PC-9 (cell line): ENCODE measurements at regions not wholly inside any gene's neighbourhood (a gene's known extent, or its start where the extent isn't known, plus 50 kb on each side); places are given as distances from the start of the nearest gene placed in this dataset.

Source experiments
- EZH2 ChIP-seq: fragments of 200-600 bp; sonication (generic); IDR thresholded peaks from 2 replicates; pipeline ENCODE4 v1.8.0; 2017; ENCODE audit warnings: antibody characterized with exemption, low read depth
- TF ChIP-seq, protein P1 (sequence below): fragments of 200-600 bp; sonication (generic); conservative IDR thresholded peaks from 2 replicates; pipeline ENCODE4 v1.6.1; 2017; ENCODE audit warnings: mixed run types, antibody characterized with exemption, mild to moderate bottlenecking, moderate library complexity

- TF ChIP-seq, protein P1, sequence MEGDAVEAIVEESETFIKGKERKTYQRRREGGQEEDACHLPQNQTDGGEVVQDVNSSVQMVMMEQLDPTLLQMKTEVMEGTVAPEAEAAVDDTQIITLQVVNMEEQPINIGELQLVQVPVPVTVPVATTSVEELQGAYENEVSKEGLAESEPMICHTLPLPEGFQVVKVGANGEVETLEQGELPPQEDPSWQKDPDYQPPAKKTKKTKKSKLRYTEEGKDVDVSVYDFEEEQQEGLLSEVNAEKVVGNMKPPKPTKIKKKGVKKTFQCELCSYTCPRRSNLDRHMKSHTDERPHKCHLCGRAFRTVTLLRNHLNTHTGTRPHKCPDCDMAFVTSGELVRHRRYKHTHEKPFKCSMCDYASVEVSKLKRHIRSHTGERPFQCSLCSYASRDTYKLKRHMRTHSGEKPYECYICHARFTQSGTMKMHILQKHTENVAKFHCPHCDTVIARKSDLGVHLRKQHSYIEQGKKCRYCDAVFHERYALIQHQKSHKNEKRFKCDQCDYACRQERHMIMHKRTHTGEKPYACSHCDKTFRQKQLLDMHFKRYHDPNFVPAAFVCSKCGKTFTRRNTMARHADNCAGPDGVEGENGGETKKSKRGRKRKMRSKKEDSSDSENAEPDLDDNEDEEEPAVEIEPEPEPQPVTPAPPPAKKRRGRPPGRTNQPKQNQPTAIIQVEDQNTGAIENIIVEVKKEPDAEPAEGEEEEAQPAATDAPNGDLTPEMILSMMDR = no peak
- TF ChIP-seq EZH2 = no peak
Observed at GRCh38 chr6:144621332-144621731, 336.2 kb downstream of the UTRN start.
